Stomach (tissue), 8 donors: ENCODE measurements at regions not wholly inside any gene's neighbourhood (a gene's known extent, or its start where the extent isn't known, plus 50 kb on each side); places are given as distances from the start of the nearest gene placed in this dataset.

Source experiments
- DNase-seq, 2 donors: peaks; one replicate each; pipeline versions ENCODE4 v3.0.0 to v3.0.0-alpha.2; 2013 to 2019
- H3K27ac ChIP-seq, 5 donors: fragments of 200-600 bp in 4 of 5; sonication (generic) in 4 of 5; one replicate each; pipeline ENCODE4 v1.5.1; 2013 to 2019; ENCODE audit warnings: mild to moderate bottlenecking in 1 of 5, moderate library complexity in 1 of 5
- H3K27me3 ChIP-seq, 3 donors: fragments of 200-600 bp; sonication (generic); one replicate each; pipeline ENCODE4 v1.5.1; 2017 to 2019; ENCODE audit warnings: mixed run types in 1 of 3
- H3K36me3 ChIP-seq, 4 donors: fragments of 200-600 bp; sonication (generic); 1 replicate in 3 of 4; 2 replicates in 1 of 4; pipeline ENCODE4 v1.5.1; 2016 to 2019
- H3K4me1 ChIP-seq, 4 donors: fragments of 200-600 bp; sonication (generic); one replicate each; pipeline ENCODE4 v1.5.1; 2016 to 2019
- H3K4me3 ChIP-seq, 4 donors: fragments of 200-600 bp; sonication (generic) in 3 of 4; one replicate each; pipeline ENCODE4 v1.5.1; 2016 to 2019; ENCODE audit warnings: mild to moderate bottlenecking in 1 of 4
- H3K9me3 ChIP-seq, 4 donors: fragments of 200-600 bp; sonication (generic); one replicate each; pipeline ENCODE4 v1.5.1; 2016 to 2019
- EP300 ChIP-seq: sonication (generic); formaldehyde crosslinking; IDR thresholded peaks from one replicate; pipeline ENCODE4 v1.6.1; 2017; ENCODE audit warnings: antibody characterized with exemption
- POLR2A ChIP-seq, 4 donors: fragments of 450-650 bp; IDR thresholded peaks; one replicate each; pipeline ENCODE4 v1.6.1; 2016; ENCODE audit warnings: antibody characterized with exemption in 4 of 4, control low read depth in 2 of 4, mild to moderate bottlenecking in 1 of 4, moderate library complexity in 1 of 4
- POLR2AphosphoS5 ChIP-seq, 3 donors: sonication (generic); formaldehyde crosslinking; IDR thresholded peaks; one replicate each; pipeline ENCODE4 v1.6.1; 2016; ENCODE audit warnings: antibody characterized with exemption in 3 of 3
- WGBS, 5 donors: extraction: QIAGEN DNeasy Blood & Tissue Kit in 3 of 5; methylation state at CpG; one replicate each; pipeline versions ENCODE4 v1.1.5 to v1.1.7; 2013 to 2018; 5-methylcytosine and 5-hydroxymethylcytosine counted together
- intact Hi-C: fragments of 100-400 bp; cut with DNase I; formaldehyde crosslinking; loops from one replicate; pipeline ENCODE4 v1.15.1; 2023; ENCODE audit warnings: low total_unique reads
- TF ChIP-seq, protein P1 (sequence below), 7 experiments: fragments of 450-650 bp in 4 of 7; fragments of 200-600 bp in 3 of 7; sonication (generic) in 3 of 7; IDR thresholded peaks; one replicate each; pipeline ENCODE4 v1.5.1; 2016 to 2019; ENCODE audit warnings: antibody characterized with exemption in 7 of 7, control low read depth in 2 of 7, mild to moderate bottlenecking in 1 of 7
- donor health status: healthy with polysubstance abuse.
- donor health status: Bipolar disorder and iron deficiency.
- donor health status: healthy.

DNA sequence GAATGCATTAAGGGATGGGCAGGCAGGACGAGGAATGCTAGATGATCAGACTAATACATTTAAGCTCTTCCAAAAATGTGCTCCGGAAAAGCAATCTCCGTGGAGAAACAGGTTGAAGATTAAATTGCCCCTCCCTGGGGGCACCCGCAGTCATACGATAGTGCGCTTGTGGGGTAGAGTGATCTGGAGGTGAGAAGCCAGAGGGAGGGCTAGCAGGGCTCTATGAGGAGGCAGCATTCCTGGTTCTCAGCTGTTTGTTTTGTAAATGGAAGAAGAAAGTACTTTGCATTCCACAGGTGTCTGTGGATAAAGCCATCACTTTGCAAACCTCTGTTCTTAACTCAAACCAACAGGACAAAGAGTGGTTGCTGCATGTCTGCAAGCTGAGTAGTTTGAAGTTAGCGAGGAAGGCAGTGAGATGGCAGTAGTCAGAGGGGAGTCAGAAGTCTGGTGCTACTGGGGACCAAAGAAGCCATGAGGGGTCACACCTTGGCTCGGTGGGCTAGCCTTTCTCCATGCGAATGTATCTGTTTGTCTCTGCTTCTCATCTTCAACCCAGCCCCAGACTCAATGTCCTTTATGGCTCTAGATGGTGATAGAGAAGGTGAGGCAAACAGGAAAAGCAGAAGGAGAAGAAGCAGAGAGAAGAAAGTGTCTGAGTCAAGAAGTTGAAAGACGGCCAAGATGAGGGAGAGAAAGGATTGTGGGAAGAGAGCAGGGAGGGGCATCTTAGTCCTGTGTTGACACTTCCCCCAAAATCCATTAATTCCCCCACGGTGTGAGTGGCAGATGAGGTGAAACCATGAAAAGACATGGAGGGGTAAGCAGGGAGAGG is 65.2 kb upstream of the GJA8 start:
- Histone ChIP-seq H3K4me1 (no peaks in the 10 kb centered on the region), H3K36me3 (no peaks in the 10 kb centered on the region), H3K27ac (no peak overlapping the region), H3K4me3 (no peak overlapping the region), H3K27me3 (peaks cover 0 to 16% (median 0%) of the 10 kb centered on the region in 3 donors), H3K9me3 (no peaks in the 10 kb centered on the region)
- 35 to 52% (median 44%) methylated on average over 11 of the region's 11 CpGs for WGBS, 5 donors
- DNase-seq = no peak
- TF ChIP-seq POLR2A (IDR thresholded peaks at IDR 0.05) (no peak), EP300 (no peak), POLR2AphosphoS5 (IDR thresholded peaks at IDR 0.05) (no peak)
- TF ChIP-seq, protein P1, sequence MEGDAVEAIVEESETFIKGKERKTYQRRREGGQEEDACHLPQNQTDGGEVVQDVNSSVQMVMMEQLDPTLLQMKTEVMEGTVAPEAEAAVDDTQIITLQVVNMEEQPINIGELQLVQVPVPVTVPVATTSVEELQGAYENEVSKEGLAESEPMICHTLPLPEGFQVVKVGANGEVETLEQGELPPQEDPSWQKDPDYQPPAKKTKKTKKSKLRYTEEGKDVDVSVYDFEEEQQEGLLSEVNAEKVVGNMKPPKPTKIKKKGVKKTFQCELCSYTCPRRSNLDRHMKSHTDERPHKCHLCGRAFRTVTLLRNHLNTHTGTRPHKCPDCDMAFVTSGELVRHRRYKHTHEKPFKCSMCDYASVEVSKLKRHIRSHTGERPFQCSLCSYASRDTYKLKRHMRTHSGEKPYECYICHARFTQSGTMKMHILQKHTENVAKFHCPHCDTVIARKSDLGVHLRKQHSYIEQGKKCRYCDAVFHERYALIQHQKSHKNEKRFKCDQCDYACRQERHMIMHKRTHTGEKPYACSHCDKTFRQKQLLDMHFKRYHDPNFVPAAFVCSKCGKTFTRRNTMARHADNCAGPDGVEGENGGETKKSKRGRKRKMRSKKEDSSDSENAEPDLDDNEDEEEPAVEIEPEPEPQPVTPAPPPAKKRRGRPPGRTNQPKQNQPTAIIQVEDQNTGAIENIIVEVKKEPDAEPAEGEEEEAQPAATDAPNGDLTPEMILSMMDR (IDR thresholded peaks at IDR 0.05) = no peak
- intact Hi-C loops = no loop called here

- Histone ChIP-seq H3K27me3 (peaks cover 0 to 14% (median 0%) of the 10 kb centered on the region in 3 donors), H3K4me3 (no peak overlapping the region), H3K36me3 (no peaks in the 10 kb centered on the region), H3K9me3 (no peaks in the 10 kb centered on the region), H3K27ac (no peak overlapping the region), H3K4me1 (no peaks in the 10 kb centered on the region)
- intact Hi-C loops = no loop called here
- 33 to 49% (median 46%) methylated on average over 2 of the region's 2 CpGs for WGBS, 5 donors
- TF ChIP-seq EP300 = no peak
- TF ChIP-seq POLR2A (IDR thresholded peaks at IDR 0.05) = no peak
- DNase-seq = no peak
Measured at GRCh38 chr1:147837964-147838292, 64.7 kb upstream of the GJA8 start.

DNA sequence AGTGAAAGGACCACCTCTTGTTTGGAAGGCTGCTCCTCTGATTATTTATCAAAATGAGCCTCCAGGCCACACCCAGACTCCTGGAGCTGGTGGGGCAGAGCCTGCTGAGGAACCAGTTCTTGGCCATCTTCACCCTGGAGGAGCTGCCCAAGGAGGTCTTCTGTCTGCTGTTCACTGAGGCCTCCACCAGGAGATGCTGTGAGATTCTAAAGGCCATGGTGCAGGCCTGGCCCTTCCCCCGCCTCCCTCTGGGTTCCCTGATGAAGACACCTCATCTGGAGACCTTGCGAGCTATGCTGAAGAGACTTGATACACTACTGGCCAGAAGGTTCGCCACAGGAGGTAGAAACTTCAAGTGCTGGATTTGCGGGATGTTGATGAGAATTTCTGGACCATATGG is 61.7 kb upstream of the GJA8 start:
- DNase-seq = no peak
- Histone ChIP-seq H3K36me3 (no peaks in the 10 kb centered on the region), H3K27ac (no peak overlapping the region), H3K27me3 (peaks cover 0 to 5% (median 0%) of the 10 kb centered on the region in 3 donors), H3K4me3 (no peak overlapping the region), H3K4me1 (no peaks in the 10 kb centered on the region), H3K9me3 (no peaks in the 10 kb centered on the region)
- whole genome bisulfite sequencing, 5 donors = 89 to 96% (median 90%) methylated on average over 1 to 4 of the region's 4 CpGs
- TF ChIP-seq EP300 (no peak), POLR2AphosphoS5 (IDR thresholded peaks at IDR 0.05) (no peak), POLR2A (IDR thresholded peaks at IDR 0.05) (no peak)
- TF ChIP-seq, protein P1 (IDR thresholded peaks at IDR 0.05) = no peak
- intact Hi-C loops = no loop called here

DNA sequence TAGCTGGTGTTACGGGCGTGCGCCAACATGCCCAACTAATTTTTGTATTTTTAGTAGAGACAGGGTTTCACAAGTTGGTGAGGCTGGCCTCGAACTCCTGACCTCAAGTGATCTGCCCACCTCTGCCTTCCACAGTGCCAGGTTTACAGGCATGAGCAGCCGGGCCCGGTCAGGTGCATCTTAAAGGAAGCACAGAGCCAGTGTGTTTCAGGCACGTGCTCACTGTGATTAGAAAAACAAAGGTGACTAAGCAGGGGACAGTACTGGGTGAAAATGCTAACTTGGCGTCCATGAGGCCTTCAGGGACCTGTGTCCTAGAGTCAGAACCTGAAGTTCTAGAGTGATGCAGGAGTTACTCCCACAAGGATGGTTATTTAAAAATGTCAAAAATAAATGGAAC is 60.0 kb upstream of the GJA8 start:
- no peaks in the 10 kb centered on the region for H3K36me3 ChIP-seq
- H3K27me3 ChIP-seq = no peaks in the 10 kb centered on the region
- no peak overlapping the region for H3K27ac ChIP-seq
- TF ChIP-seq POLR2A (IDR thresholded peaks at IDR 0.05) (no peak), EP300 (no peak), POLR2AphosphoS5 (IDR thresholded peaks at IDR 0.05) (no peak)
- TF ChIP-seq, protein P1 (IDR thresholded peaks at IDR 0.05) = no peak
- H3K4me1 ChIP-seq = peaks cover 0 to 2% (median 0%) of the 10 kb centered on the region in 4 donors
- H3K9me3 ChIP-seq = no peaks in the 10 kb centered on the region
- H3K4me3 ChIP-seq = no peak overlapping the region
- intact Hi-C loops = no loop called here
- WGBS, 5 donors = 77 to 87% (median 80%) methylated on average over 8 of the region's 8 CpGs
- no peak for DNase-seq

- Histone ChIP-seq H3K4me3 (no peak overlapping the region), H3K27me3 (no peaks in the 10 kb centered on the region), H3K9me3 (no peaks in the 10 kb centered on the region), H3K4me1 (peaks cover 0 to 8% (median 0%) of the 10 kb centered on the region in 4 donors), H3K27ac (no peak overlapping the region), H3K36me3 (no peaks in the 10 kb centered on the region)
- TF ChIP-seq EP300 = no peak
- TF ChIP-seq, protein P1 (IDR thresholded peaks at IDR 0.05) = no peak
- no peak for TF ChIP-seq POLR2A (IDR thresholded peaks at IDR 0.05)
- no peak for TF ChIP-seq POLR2AphosphoS5 (IDR thresholded peaks at IDR 0.05)
- DNase-seq = no peak
- 66 to 76% (median 70%) methylated on average over 3 of the region's 3 CpGs for WGBS, 5 donors
- intact Hi-C loops = no loop called here
Measured at GRCh38 chr1:147843486-147843885, 59.1 kb upstream of the GJA8 start.
